Panc1 (cell line): ENCODE measurements at regions not wholly inside any gene's neighbourhood (a gene's known extent, or its start where the extent isn't known, plus 50 kb on each side); places are given as distances from the start of the nearest gene placed in this dataset.

Experiments used
- POLR2AphosphoS5 ChIP-seq: IDR thresholded peaks from 2 replicates; pipeline ENCODE4 v1.6.1; 2012; ENCODE audit warnings: mild to moderate bottlenecking, low read depth, low read length, moderate library complexity
- SIN3A ChIP-seq: IDR thresholded peaks from 2 replicates; pipeline ENCODE4 v1.6.1; 2012; ENCODE audit warnings: low read depth, mild to moderate bottlenecking, low read length, moderate library complexity, borderline replicate concordance; ENCODE audit not compliant: insufficient read depth
- TF ChIP-seq, protein P1 (sequence below), 2 experiments: IDR thresholded peaks; 2 replicates each; pipeline ENCODE4 v1.6.1; 2011 to 2012; ENCODE audit warnings: low read depth in 2 of 2, control low read depth in 1 of 2, low read length in 1 of 2, mild to moderate bottlenecking in 1 of 2, moderate library complexity in 1 of 2; ENCODE audit not compliant: insufficient read depth in 1 of 2
- TF ChIP-seq, protein P2 (sequence below): fragments of 450-650 bp; IDR thresholded peaks from 2 replicates; pipeline ENCODE4 v1.5.1; 2017; ENCODE audit warnings: mild to moderate bottlenecking

DNA sequence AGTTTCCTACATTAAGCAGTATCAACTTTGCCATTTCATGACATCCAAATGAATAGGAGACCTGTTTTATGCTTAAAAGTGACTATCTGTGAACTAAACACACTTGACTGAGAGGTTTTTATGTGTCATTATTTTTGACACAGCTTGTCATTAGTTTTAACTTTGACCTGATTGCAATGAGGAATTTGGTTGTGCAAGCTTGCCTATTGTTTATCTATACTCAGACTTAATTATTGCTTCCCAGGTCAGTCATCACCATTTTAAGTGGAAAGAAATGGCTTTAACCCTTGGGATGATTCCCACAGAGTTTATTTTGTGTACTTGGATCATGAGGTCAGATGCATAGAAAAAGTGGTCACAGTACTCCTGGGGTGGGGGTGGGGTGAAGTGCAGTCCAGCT is 171.0 kb upstream of the PRICKLE1 start:
- TF ChIP-seq, protein P1, sequence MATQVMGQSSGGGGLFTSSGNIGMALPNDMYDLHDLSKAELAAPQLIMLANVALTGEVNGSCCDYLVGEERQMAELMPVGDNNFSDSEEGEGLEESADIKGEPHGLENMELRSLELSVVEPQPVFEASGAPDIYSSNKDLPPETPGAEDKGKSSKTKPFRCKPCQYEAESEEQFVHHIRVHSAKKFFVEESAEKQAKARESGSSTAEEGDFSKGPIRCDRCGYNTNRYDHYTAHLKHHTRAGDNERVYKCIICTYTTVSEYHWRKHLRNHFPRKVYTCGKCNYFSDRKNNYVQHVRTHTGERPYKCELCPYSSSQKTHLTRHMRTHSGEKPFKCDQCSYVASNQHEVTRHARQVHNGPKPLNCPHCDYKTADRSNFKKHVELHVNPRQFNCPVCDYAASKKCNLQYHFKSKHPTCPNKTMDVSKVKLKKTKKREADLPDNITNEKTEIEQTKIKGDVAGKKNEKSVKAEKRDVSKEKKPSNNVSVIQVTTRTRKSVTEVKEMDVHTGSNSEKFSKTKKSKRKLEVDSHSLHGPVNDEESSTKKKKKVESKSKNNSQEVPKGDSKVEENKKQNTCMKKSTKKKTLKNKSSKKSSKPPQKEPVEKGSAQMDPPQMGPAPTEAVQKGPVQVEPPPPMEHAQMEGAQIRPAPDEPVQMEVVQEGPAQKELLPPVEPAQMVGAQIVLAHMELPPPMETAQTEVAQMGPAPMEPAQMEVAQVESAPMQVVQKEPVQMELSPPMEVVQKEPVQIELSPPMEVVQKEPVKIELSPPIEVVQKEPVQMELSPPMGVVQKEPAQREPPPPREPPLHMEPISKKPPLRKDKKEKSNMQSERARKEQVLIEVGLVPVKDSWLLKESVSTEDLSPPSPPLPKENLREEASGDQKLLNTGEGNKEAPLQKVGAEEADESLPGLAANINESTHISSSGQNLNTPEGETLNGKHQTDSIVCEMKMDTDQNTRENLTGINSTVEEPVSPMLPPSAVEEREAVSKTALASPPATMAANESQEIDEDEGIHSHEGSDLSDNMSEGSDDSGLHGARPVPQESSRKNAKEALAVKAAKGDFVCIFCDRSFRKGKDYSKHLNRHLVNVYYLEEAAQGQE (IDR thresholded peaks at IDR 0.05; ENCODE audit: insufficient read depth in 1 of 2, low read depth in 2 of 2, low read length in 1 of 2): no peak
- TF ChIP-seq, protein P2, sequence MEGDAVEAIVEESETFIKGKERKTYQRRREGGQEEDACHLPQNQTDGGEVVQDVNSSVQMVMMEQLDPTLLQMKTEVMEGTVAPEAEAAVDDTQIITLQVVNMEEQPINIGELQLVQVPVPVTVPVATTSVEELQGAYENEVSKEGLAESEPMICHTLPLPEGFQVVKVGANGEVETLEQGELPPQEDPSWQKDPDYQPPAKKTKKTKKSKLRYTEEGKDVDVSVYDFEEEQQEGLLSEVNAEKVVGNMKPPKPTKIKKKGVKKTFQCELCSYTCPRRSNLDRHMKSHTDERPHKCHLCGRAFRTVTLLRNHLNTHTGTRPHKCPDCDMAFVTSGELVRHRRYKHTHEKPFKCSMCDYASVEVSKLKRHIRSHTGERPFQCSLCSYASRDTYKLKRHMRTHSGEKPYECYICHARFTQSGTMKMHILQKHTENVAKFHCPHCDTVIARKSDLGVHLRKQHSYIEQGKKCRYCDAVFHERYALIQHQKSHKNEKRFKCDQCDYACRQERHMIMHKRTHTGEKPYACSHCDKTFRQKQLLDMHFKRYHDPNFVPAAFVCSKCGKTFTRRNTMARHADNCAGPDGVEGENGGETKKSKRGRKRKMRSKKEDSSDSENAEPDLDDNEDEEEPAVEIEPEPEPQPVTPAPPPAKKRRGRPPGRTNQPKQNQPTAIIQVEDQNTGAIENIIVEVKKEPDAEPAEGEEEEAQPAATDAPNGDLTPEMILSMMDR: no peak
- no peak for TF ChIP-seq POLR2AphosphoS5
- no peak for TF ChIP-seq SIN3A
